B cell (primary cell): ENCODE measurements at regions not wholly inside any gene's neighbourhood (a gene's known extent, or its start where the extent isn't known, plus 50 kb on each side); places are given as distances from the start of the nearest gene placed in this dataset.

ENCODE experiments used
- ATAC-seq: fragments of 200-7000 bp; cut with Tn5 transposase; one replicate; pipeline ENCODE4 v1.10.0; 2021; ENCODE audit warnings: low read depth, mild to moderate bottlenecking, moderate number of reproducible peaks, moderate library complexity
- CTCF ChIA-PET: fragments of 350-600 bp; sonication (Branson Sonifier 250); formaldehyde crosslinking; loops from one replicate; lab custom pipeline; 2021; ENCODE audit warnings: antibody characterized with exemption, inconsistent platforms; lab: Charles Lee
- POLR2A ChIA-PET: fragments of 350-600 bp; sonication (Branson Sonifier 250); formaldehyde crosslinking; loops from one replicate; lab custom pipeline; 2021; ENCODE audit warnings: antibody characterized with exemption; lab: Charles Lee
- DNase-seq: peaks from one replicate; pipeline ENCODE4 v3.0.0; 2013
- H2AFZ ChIP-seq: 2 replicates; pipeline ENCODE4 v1.6.1; 2012; ENCODE audit warnings: mild to moderate bottlenecking, low read depth, low read length; ENCODE audit not compliant: insufficient read depth, poor library complexity, severe bottlenecking
- H3K27ac ChIP-seq, 2 donors: 1 replicate in 1 of 2; 2 replicates in 1 of 2; pipeline ENCODE4 v1.5.1; 2012 to 2013; ENCODE audit warnings: low read length in 2 of 2, mild to moderate bottlenecking in 2 of 2, moderate library complexity in 1 of 2
- H3K27me3 ChIP-seq, 4 experiments: fragments of 200-600 bp in 1 of 4; sonication (generic) in 1 of 4; replicated peaks in 1 of 4; 1 replicate in 2 of 4; 2 replicates in 2 of 4; pipeline versions ENCODE4 v1.6.1 to v1.7.0; 2013 to 2016; ENCODE audit warnings: low read length in 3 of 4, mild to moderate bottlenecking in 2 of 4, mixed read lengths in 1 of 4, moderate library complexity in 1 of 4; ENCODE audit not compliant: insufficient read depth in 4 of 4, control insufficient read depth in 3 of 4; ENCODE audit errors: control extremely low read depth in 1 of 4
- H3K36me3 ChIP-seq, 2 experiments: replicated peaks in 1 of 2; 1 replicate in 1 of 2; 2 replicates in 1 of 2; pipeline versions ENCODE4 v1.6.1 to v1.7.1; 2013; ENCODE audit warnings: low read length in 1 of 2; ENCODE audit not compliant: insufficient read depth in 2 of 2, control insufficient read depth in 1 of 2; ENCODE audit errors: control extremely low read depth in 1 of 2, extremely low read depth in 1 of 2
- H3K4me1 ChIP-seq, 2 donors: fragments of 200-600 bp in 1 of 2; sonication (generic) in 1 of 2; 1 replicate in 1 of 2; 2 replicates in 1 of 2; pipeline versions ENCODE4 v1.5.1 to v1.6.1; 2013 to 2017; ENCODE audit warnings: low read length in 2 of 2; ENCODE audit not compliant: control insufficient read depth in 2 of 2, insufficient read depth in 2 of 2
- H3K4me2 ChIP-seq: replicated peaks from 2 replicates; pipeline ENCODE3; 2012; ENCODE audit warnings: mild to moderate bottlenecking, low read depth, low read length; ENCODE audit not compliant: poor library complexity, severe bottlenecking
- H3K4me3 ChIP-seq, 5 experiments: fragments of 200-600 bp in 1 of 5; sonication (generic) in 1 of 5; 1 replicate in 3 of 5; 2 replicates in 2 of 5; pipeline versions ENCODE4 v1.5.1 to v1.7.0; 2011 to 2016; ENCODE audit warnings: low read length in 4 of 5, mild to moderate bottlenecking in 4 of 5, low read depth in 2 of 5, control low read depth in 1 of 5, moderate library complexity in 1 of 5; ENCODE audit not compliant: insufficient read depth in 1 of 5; ENCODE audit errors: control extremely low read depth in 1 of 5, extremely low read depth in 1 of 5
- H3K79me2 ChIP-seq: fragments of 200-600 bp; sonication (generic); one replicate; pipeline ENCODE4 v1.6.0; 2016; ENCODE audit warnings: low read length; ENCODE audit not compliant: control insufficient read depth, insufficient read depth
- H3K9ac ChIP-seq: fragments of 200-600 bp; sonication (generic); 2 replicates; pipeline ENCODE4 v1.6.1; 2017; ENCODE audit warnings: mild to moderate bottlenecking, low read length, moderate library complexity
- H3K9me3 ChIP-seq, 3 donors: one replicate each; pipeline versions ENCODE4 v1.6.1 to v1.7.1; 2013; ENCODE audit warnings: low read length in 2 of 3; ENCODE audit not compliant: control insufficient read depth in 2 of 3, insufficient read depth in 1 of 3; ENCODE audit errors: control extremely low read depth in 1 of 3
- H4K20me1 ChIP-seq: 2 replicates; pipeline ENCODE4 v1.6.0; 2012; ENCODE audit warnings: mild to moderate bottlenecking, low read length; ENCODE audit not compliant: insufficient read depth, control insufficient read depth, poor library complexity, severe bottlenecking
- H3K27ac Mint-ChIP-seq: one replicate; pipeline ENCODE4 v1.8.0; 2021; ENCODE audit warnings: mixed read lengths
- H3K27me3 Mint-ChIP-seq: one replicate; pipeline ENCODE4 v1.8.0; 2021; ENCODE audit warnings: mixed read lengths
- H3K4me1 Mint-ChIP-seq: one replicate; pipeline ENCODE4 v1.8.0; 2021; ENCODE audit warnings: mixed read lengths
- H3K4me3 Mint-ChIP-seq: one replicate; pipeline ENCODE4 v1.8.0; 2021; ENCODE audit warnings: mixed read lengths
- H3K9me3 Mint-ChIP-seq: one replicate; pipeline ENCODE4 v1.8.0; 2022; ENCODE audit warnings: mixed read lengths; ENCODE audit not compliant: insufficient read depth
- EZH2 ChIP-seq: IDR thresholded peaks from 2 replicates; pipeline ENCODE4 v1.6.1; 2012; ENCODE audit warnings: borderline replicate concordance, low read depth, mild to moderate bottlenecking, moderate library complexity, low read length; ENCODE audit not compliant: insufficient read depth, poor library complexity, severe bottlenecking
- WGBS: methylation state at CpG from one replicate; pipeline ENCODE4 v1.1.5; 2013; ENCODE audit warnings: missing lambda C conversion rate; ENCODE audit not compliant: insufficient coverage; 5-methylcytosine and 5-hydroxymethylcytosine counted together
- intact Hi-C: fragments of 100-400 bp; cut with micrococcal nuclease; formaldehyde crosslinking; loops from one replicate; pipeline ENCODE4 v1.10.0; 2022
- TF ChIP-seq, protein P1 (sequence below): fragments of 200-600 bp; IDR thresholded peaks from one replicate; pipeline ENCODE4 v1.8.0; 2022; ENCODE audit warnings: antibody characterized with exemption, mild to moderate bottlenecking

DNA sequence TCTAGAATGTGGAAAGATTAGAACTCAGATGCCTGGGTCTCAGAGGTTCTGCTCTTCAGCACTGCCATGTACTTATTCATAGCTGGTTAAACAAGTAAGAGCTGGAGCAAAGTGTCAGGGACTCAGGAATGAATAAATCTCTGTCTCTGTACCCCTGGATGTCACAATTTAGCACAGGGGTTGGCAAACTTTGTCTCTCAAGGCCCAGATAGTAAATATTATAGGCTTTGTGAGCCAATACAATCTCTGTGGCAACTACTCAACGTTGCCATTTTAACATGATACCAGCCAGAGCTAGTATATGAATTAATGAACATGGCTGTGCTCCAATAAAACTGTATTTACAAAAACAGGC lies 220.3 kb upstream of the MON1B start:
- POLR2A ChIA-PET = no interaction called here
- intact Hi-C loops = no loop called here
- ATAC-seq = no peak
- Histone ChIP-seq H3K27me3 (no peaks in the 10 kb centered on the region), H3K4me2 (no peak overlapping the region), H3K9me3 (no peaks in the 10 kb centered on the region), H3K36me3 (no peaks in the 10 kb centered on the region), H3K9ac (no peak overlapping the region), H4K20me1 (no peaks in the 10 kb centered on the region), H2AFZ (no peak overlapping the region), H3K4me1 (no peaks in the 10 kb centered on the region), H3K4me3 (no peak overlapping the region), H3K79me2 (no peaks in the 10 kb centered on the region), H3K27ac (no peak overlapping the region)
- no peak for TF ChIP-seq EZH2
- TF ChIP-seq, protein P1, sequence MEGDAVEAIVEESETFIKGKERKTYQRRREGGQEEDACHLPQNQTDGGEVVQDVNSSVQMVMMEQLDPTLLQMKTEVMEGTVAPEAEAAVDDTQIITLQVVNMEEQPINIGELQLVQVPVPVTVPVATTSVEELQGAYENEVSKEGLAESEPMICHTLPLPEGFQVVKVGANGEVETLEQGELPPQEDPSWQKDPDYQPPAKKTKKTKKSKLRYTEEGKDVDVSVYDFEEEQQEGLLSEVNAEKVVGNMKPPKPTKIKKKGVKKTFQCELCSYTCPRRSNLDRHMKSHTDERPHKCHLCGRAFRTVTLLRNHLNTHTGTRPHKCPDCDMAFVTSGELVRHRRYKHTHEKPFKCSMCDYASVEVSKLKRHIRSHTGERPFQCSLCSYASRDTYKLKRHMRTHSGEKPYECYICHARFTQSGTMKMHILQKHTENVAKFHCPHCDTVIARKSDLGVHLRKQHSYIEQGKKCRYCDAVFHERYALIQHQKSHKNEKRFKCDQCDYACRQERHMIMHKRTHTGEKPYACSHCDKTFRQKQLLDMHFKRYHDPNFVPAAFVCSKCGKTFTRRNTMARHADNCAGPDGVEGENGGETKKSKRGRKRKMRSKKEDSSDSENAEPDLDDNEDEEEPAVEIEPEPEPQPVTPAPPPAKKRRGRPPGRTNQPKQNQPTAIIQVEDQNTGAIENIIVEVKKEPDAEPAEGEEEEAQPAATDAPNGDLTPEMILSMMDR = no peak
- Mint-ChIP-seq H3K27me3 (no peaks in the 10 kb centered on the region), H3K4me1 (no peaks in the 10 kb centered on the region), H3K9me3 (no peaks in the 10 kb centered on the region), H3K27ac (no peak overlapping the region), H3K4me3 (no peak overlapping the region)
- no CpG with 5 or more reads among the region's 1 CpG for WGBS
- DNase-seq = no peak
- CTCF ChIA-PET = no interaction called here

DNA sequence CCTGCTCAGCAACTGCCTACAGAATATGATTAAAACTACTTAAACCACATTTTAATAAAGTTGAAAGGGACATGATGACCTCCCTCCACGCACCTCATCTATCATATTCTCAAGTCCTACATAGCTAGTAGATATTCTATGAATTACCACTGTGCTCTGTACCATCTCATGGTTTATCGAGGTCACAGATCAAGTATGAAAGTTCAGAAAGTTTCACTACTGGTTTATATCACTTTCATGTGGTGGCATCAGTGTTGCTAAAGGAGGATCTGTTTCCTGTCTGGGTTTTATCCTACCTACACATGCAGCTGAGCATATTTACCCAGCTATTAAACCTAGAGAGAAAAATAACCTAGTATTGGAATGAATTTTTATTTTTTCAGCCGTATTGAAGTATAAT lies 214.9 kb upstream of the MON1B start:
- no peak for TF ChIP-seq EZH2
- TF ChIP-seq, protein P1 = no peak
- no peak overlapping the region for H2AFZ ChIP-seq
- H3K4me2 ChIP-seq = no peak overlapping the region
- WGBS = 60% methylated on average over 1 of the region's 3 CpGs
- DNase-seq = peak; percentile 2
- H3K9me3 Mint-ChIP-seq = no peaks in the 10 kb centered on the region
- ATAC-seq = no peak
- H3K27ac Mint-ChIP-seq = no peak overlapping the region
- no peaks in the 10 kb centered on the region for H3K4me1 ChIP-seq
- H3K27me3 Mint-ChIP-seq = no peaks in the 10 kb centered on the region
- ChIA-PET POLR2A (no interaction called here), CTCF (no interaction called here)
- H3K27me3 ChIP-seq = no peaks in the 10 kb centered on the region
- H3K4me3 ChIP-seq = no peak overlapping the region
- H4K20me1 ChIP-seq = no peaks in the 10 kb centered on the region
- no peaks in the 10 kb centered on the region for H3K9me3 ChIP-seq
- intact Hi-C loops = no loop called here
- H3K9ac ChIP-seq = no peak overlapping the region
- no peaks in the 10 kb centered on the region for H3K79me2 ChIP-seq
- no peak overlapping the region for H3K27ac ChIP-seq
- no peak overlapping the region for H3K4me3 Mint-ChIP-seq
- no peaks in the 10 kb centered on the region for H3K4me1 Mint-ChIP-seq
- no peaks in the 10 kb centered on the region for H3K36me3 ChIP-seq
